GM18519 (cell line): ENCODE measurements at regions not wholly inside any gene's neighbourhood (a gene's known extent, or its start where the extent isn't known, plus 50 kb on each side); places are given as distances from the start of the nearest gene placed in this dataset.
A peak's percentile ranks its signal among the peaks of the same experiment; 100 is the strongest.
"Not testable (repeated sequence)": the region's sequence is repeated elsewhere in the genome, so short reads cannot be mapped to it uniquely, and the experiment has no call there.

Source experiments
- ATAC-seq: cut with Tn5 transposase; IDR thresholded peaks from one replicate; pipeline ENCODE4 v1.9.1; 2021; ENCODE audit warnings: mild to moderate bottlenecking, moderate library complexity; ENCODE audit not compliant: unreplicated experiment, low FRiP score

GRCh38 chr5:102663749-102664530, 91.2 kb upstream of the PAM start:
- ATAC-seq: no peak

GRCh38 chr5:102664616-102665335, 90.3 kb upstream of the PAM start:
- no peak for ATAC-seq

- ATAC-seq: no peak
Measured at GRCh38 chr5:102666164-102666946, 88.8 kb upstream of the PAM start.

GRCh38 chr5:102668220-102668932, 86.7 kb upstream of the PAM start:
- no peak for ATAC-seq

GRCh38 chr5:102670224-102670836, 84.8 kb upstream of the PAM start:
- peak; percentile 64 for ATAC-seq

- not testable (repeated sequence) for ATAC-seq
Measured at GRCh38 chr5:102671033-102671734, 83.9 kb upstream of the PAM start.

- ATAC-seq: no peak
Measured at GRCh38 chr5:102678267-102679058, 76.6 kb upstream of the PAM start.

GRCh38 chr5:102681403-102681983, 73.6 kb upstream of the PAM start:
- ATAC-seq: peak; percentile 98

- ATAC-seq: no peak
Measured at GRCh38 chr5:102682101-102682647, 72.9 kb upstream of the PAM start.

GRCh38 chr5:102688076-102688475, 67.0 kb upstream of the PAM start:
- ATAC-seq: not testable (repeated sequence)

- ATAC-seq: not testable (repeated sequence)
Measured at GRCh38 chr5:102688581-102689342, 66.3 kb upstream of the PAM start.

GRCh38 chr5:102690910-102691309, 64.2 kb upstream of the PAM start:
- no peak for ATAC-seq

GRCh38 chr5:102691434-102691833, 63.7 kb upstream of the PAM start:
- no peak for ATAC-seq

GRCh38 chr5:102700120-102700831, 54.8 kb upstream of the PAM start:
- no peak for ATAC-seq

GRCh38 chr5:102700916-102701315, 54.2 kb upstream of the PAM start:
- ATAC-seq: no peak

GRCh38 chr5:102701748-102702147, 53.4 kb upstream of the PAM start:
- ATAC-seq: no peak
